ENCODE measurements at regions not wholly inside any gene's neighbourhood (a gene's known extent, or its start where the extent isn't known, plus 50 kb on each side); places are given as distances from the start of the nearest gene placed in this dataset.

GRCh38 chr16:9409560-9410493, 318.4 kb downstream of the HAPSTR1 start:
- TF ChIP-seq POLR2A (IDR thresholded peaks at IDR 0.05; ENCODE audit: extremely low read depth, insufficient read length) = no peak
- TF ChIP-seq CTCF (IDR thresholded peaks at IDR 0.05; ENCODE audit: low read depth, low read length) = no peak
- no peak for TF ChIP-seq MAX (IDR thresholded peaks at IDR 0.05; ENCODE audit: low read depth, low read length)
- TF ChIP-seq MYC (IDR thresholded peaks at IDR 0.05; ENCODE audit: low read depth, low read length) = no peak

All from NB4 (cell line).